ENCODE measurements at regions not wholly inside any gene's neighbourhood (a gene's known extent, or its start where the extent isn't known, plus 50 kb on each side); places are given as distances from the start of the nearest gene placed in this dataset.

- Mint-ChIP-seq H3K9me3 (peaks cover 9% of the 10 kb centered on the region), H3K27me3 (peaks cover 4% of the 10 kb centered on the region), H3K36me3 (no peaks in the 10 kb centered on the region), H3K27ac (no peak overlapping the region), H3K4me1 (no peaks in the 10 kb centered on the region), H3K4me3 (no peak overlapping the region)
- ATAC-seq (ENCODE audit: low read depth) = no peak
- no peak for DNase-seq (ENCODE audit: low spot score in 2 of 2)
Observed at GRCh38 chr3:69568458-69568857, 170.8 kb upstream of the MITF start.

GRCh38 chr3:69567710-69568052 is 171.6 kb upstream of the MITF start:
- Mint-ChIP-seq H3K36me3 (no peaks in the 10 kb centered on the region), H3K9me3 (peaks cover 9% of the 10 kb centered on the region), H3K27me3 (peaks cover 4% of the 10 kb centered on the region), H3K4me1 (no peaks in the 10 kb centered on the region), H3K4me3 (no peak overlapping the region), H3K27ac (no peak overlapping the region)
- ATAC-seq (ENCODE audit: low read depth) = no peak
- DNase-seq (ENCODE audit: low spot score in 2 of 2) = no peak

GRCh38 chr3:69567023-69567709 is 172.1 kb upstream of the MITF start:
- peaks cover 4% of the 10 kb centered on the region for H3K27me3 Mint-ChIP-seq
- H3K4me1 Mint-ChIP-seq = no peaks in the 10 kb centered on the region
- H3K36me3 Mint-ChIP-seq = no peaks in the 10 kb centered on the region
- H3K27ac Mint-ChIP-seq = no peak overlapping the region
- ATAC-seq (ENCODE audit: low read depth) = no peak
- peaks cover 9% of the 10 kb centered on the region for H3K9me3 Mint-ChIP-seq
- H3K4me3 Mint-ChIP-seq = no peak overlapping the region
- DNase-seq (ENCODE audit: low spot score in 2 of 2) = no peak

- H3K4me1 Mint-ChIP-seq = no peaks in the 10 kb centered on the region
- peaks cover 4% of the 10 kb centered on the region for H3K27me3 Mint-ChIP-seq
- no peak overlapping the region for H3K4me3 Mint-ChIP-seq
- DNase-seq (ENCODE audit: low spot score in 2 of 2) (no peak), ATAC-seq (ENCODE audit: low read depth) (no peak)
- H3K36me3 Mint-ChIP-seq = no peaks in the 10 kb centered on the region
- H3K9me3 Mint-ChIP-seq = peaks cover 7% of the 10 kb centered on the region
- H3K27ac Mint-ChIP-seq = no peak overlapping the region
Observed at GRCh38 chr3:69566275-69566674, 173.0 kb upstream of the MITF start.

GRCh38 chr3:69565316-69565715 is 173.9 kb upstream of the MITF start:
- H3K4me3 Mint-ChIP-seq = no peak overlapping the region
- peaks cover 4% of the 10 kb centered on the region for H3K27me3 Mint-ChIP-seq
- no peak for ATAC-seq (ENCODE audit: low read depth)
- peaks cover 7% of the 10 kb centered on the region for H3K9me3 Mint-ChIP-seq
- no peak for DNase-seq (ENCODE audit: low spot score in 2 of 2)
- H3K27ac Mint-ChIP-seq = no peak overlapping the region
- H3K36me3 Mint-ChIP-seq = no peaks in the 10 kb centered on the region
- no peaks in the 10 kb centered on the region for H3K4me1 Mint-ChIP-seq

GRCh38 chr3:69563981-69564380 is 175.3 kb upstream of the MITF start:
- DNase-seq (ENCODE audit: low spot score in 2 of 2) (no peak), ATAC-seq (ENCODE audit: low read depth) (no peak)
- Mint-ChIP-seq H3K4me3 (no peak overlapping the region), H3K4me1 (no peaks in the 10 kb centered on the region), H3K36me3 (no peaks in the 10 kb centered on the region), H3K27me3 (peaks cover 4% of the 10 kb centered on the region), H3K27ac (no peak overlapping the region), H3K9me3 (peaks cover 7% of the 10 kb centered on the region)

GRCh38 chr3:69563151-69563550 is 176.1 kb upstream of the MITF start:
- H3K4me3 Mint-ChIP-seq = no peak overlapping the region

GRCh38 chr3:69562020-69562419 is 176.1 kb upstream of the FRMD4B start:
- Mint-ChIP-seq H3K4me3 (no peak overlapping the region), H3K4me1 (no peaks in the 10 kb centered on the region), H3K27ac (no peak overlapping the region), H3K27me3 (peaks cover 4% of the 10 kb centered on the region), H3K9me3 (peaks cover 4% of the 10 kb centered on the region), H3K36me3 (no peaks in the 10 kb centered on the region)
- DNase-seq (ENCODE audit: low spot score in 2 of 2) = no peak
- ATAC-seq (ENCODE audit: low read depth) = no peak

More at GRCh38 chr3:69563151-69563550, 176.1 kb upstream of the MITF start:
- Mint-ChIP-seq H3K27me3 (peaks cover 4% of the 10 kb centered on the region), H3K36me3 (no peaks in the 10 kb centered on the region), H3K9me3 (peaks cover 7% of the 10 kb centered on the region), H3K27ac (no peak overlapping the region), H3K4me1 (no peaks in the 10 kb centered on the region)
- ATAC-seq (ENCODE audit: low read depth) (no peak), DNase-seq (ENCODE audit: low spot score in 2 of 2) (no peak)

GRCh38 chr3:69560818-69561217 is 174.9 kb upstream of the FRMD4B start:
- Mint-ChIP-seq H3K9me3 (no peaks in the 10 kb centered on the region), H3K27ac (no peak overlapping the region), H3K27me3 (no peaks in the 10 kb centered on the region), H3K4me1 (no peaks in the 10 kb centered on the region), H3K36me3 (no peaks in the 10 kb centered on the region), H3K4me3 (no peak overlapping the region)
- no peak for DNase-seq (ENCODE audit: low spot score in 2 of 2)
- ATAC-seq (ENCODE audit: low read depth) = no peak

GRCh38 chr3:69560116-69560515 is 174.2 kb upstream of the FRMD4B start:
- Mint-ChIP-seq H3K9me3 (no peaks in the 10 kb centered on the region), H3K27ac (no peak overlapping the region), H3K27me3 (no peaks in the 10 kb centered on the region), H3K36me3 (no peaks in the 10 kb centered on the region), H3K4me3 (no peak overlapping the region), H3K4me1 (no peaks in the 10 kb centered on the region)
- ATAC-seq (ENCODE audit: low read depth) (no peak), DNase-seq (ENCODE audit: low spot score in 2 of 2) (no peak)

- no peaks in the 10 kb centered on the region for H3K4me1 Mint-ChIP-seq
- H3K27me3 Mint-ChIP-seq = no peaks in the 10 kb centered on the region
- H3K9me3 Mint-ChIP-seq = no peaks in the 10 kb centered on the region
- H3K4me3 Mint-ChIP-seq = no peak overlapping the region
- DNase-seq (ENCODE audit: low spot score in 2 of 2) (no peak), ATAC-seq (ENCODE audit: low read depth) (no peak)
- H3K36me3 Mint-ChIP-seq = no peaks in the 10 kb centered on the region
- no peak overlapping the region for H3K27ac Mint-ChIP-seq
Observed at GRCh38 chr3:69558912-69559311, 173.0 kb upstream of the FRMD4B start.

GRCh38 chr3:69554576-69554975 is 168.7 kb upstream of the FRMD4B start:
- ATAC-seq (ENCODE audit: low read depth) (no peak), DNase-seq (ENCODE audit: low spot score in 2 of 2) (no peak)
- no peaks in the 10 kb centered on the region for H3K4me1 Mint-ChIP-seq
- no peak overlapping the region for H3K27ac Mint-ChIP-seq
- no peak overlapping the region for H3K4me3 Mint-ChIP-seq
- H3K27me3 Mint-ChIP-seq = no peaks in the 10 kb centered on the region
- no peaks in the 10 kb centered on the region for H3K9me3 Mint-ChIP-seq
- H3K36me3 Mint-ChIP-seq = no peaks in the 10 kb centered on the region

GRCh38 chr3:69553888-69554287 is 168.0 kb upstream of the FRMD4B start:
- Mint-ChIP-seq H3K27ac (no peak overlapping the region), H3K27me3 (no peaks in the 10 kb centered on the region), H3K36me3 (no peaks in the 10 kb centered on the region), H3K4me1 (no peaks in the 10 kb centered on the region), H3K9me3 (no peaks in the 10 kb centered on the region), H3K4me3 (no peak overlapping the region)
- ATAC-seq (ENCODE audit: low read depth) (no peak), DNase-seq (ENCODE audit: low spot score in 2 of 2) (no peak)

- Mint-ChIP-seq H3K27me3 (peaks cover 4% of the 10 kb centered on the region), H3K4me1 (no peaks in the 10 kb centered on the region), H3K4me3 (no peak overlapping the region), H3K9me3 (no peaks in the 10 kb centered on the region), H3K36me3 (no peaks in the 10 kb centered on the region), H3K27ac (no peak overlapping the region)
- DNase-seq (ENCODE audit: low spot score in 2 of 2) (no peak), ATAC-seq (ENCODE audit: low read depth) (no peak)
Observed at GRCh38 chr3:69547461-69547880, 161.6 kb upstream of the FRMD4B start.

- ATAC-seq (ENCODE audit: low read depth) = no peak
- Mint-ChIP-seq H3K9me3 (no peaks in the 10 kb centered on the region), H3K4me3 (no peak overlapping the region), H3K27ac (no peak overlapping the region), H3K4me1 (no peaks in the 10 kb centered on the region), H3K36me3 (no peaks in the 10 kb centered on the region), H3K27me3 (peaks cover 13% of the 10 kb centered on the region)
- DNase-seq (ENCODE audit: low spot score in 2 of 2) = no peak
Observed at GRCh38 chr3:69542805-69543429, 157.0 kb upstream of the FRMD4B start.
